ENCODE measurements at regions not wholly inside any gene's neighbourhood (a gene's known extent, or its start where the extent isn't known, plus 50 kb on each side); places are given as distances from the start of the nearest gene placed in this dataset.

- Histone ChIP-seq H3K27ac (no peak overlapping the region), H3K4me1 (ENCODE audit: control insufficient read depth in 1 of 2, low read depth in 2 of 2) (no peaks in the 10 kb centered on the region), H3K27me3 (replicated peaks; ENCODE audit: insufficient read depth) (no peaks in the 10 kb centered on the region), H3K9me3 (no peaks in the 10 kb centered on the region), H3K36me3 (no peaks in the 10 kb centered on the region), H3K4me3 (no peak overlapping the region)
- DNase-seq (ENCODE audit: low spot score) (no peak), ATAC-seq (ENCODE audit: insufficient number of reproducible peaks, low FRiP score, low read depth) (no peak)
- TF ChIP-seq CTCF (IDR thresholded peaks at IDR 0.05) = no peak
Observed at GRCh38 chr6:167502471-167502870, 177.6 kb downstream of the TTLL2 start.

GRCh38 chr6:167504385-167504961 is 179.6 kb downstream of the TTLL2 start:
- Histone ChIP-seq H3K36me3 (no peaks in the 10 kb centered on the region), H3K27ac (no peak overlapping the region), H3K4me1 (ENCODE audit: control insufficient read depth in 1 of 2, low read depth in 2 of 2) (no peaks in the 10 kb centered on the region), H3K9me3 (no peaks in the 10 kb centered on the region), H3K4me3 (no peak overlapping the region), H3K27me3 (replicated peaks; ENCODE audit: insufficient read depth) (no peaks in the 10 kb centered on the region)
- ATAC-seq (ENCODE audit: insufficient number of reproducible peaks, low FRiP score, low read depth) = no peak
- no peak for TF ChIP-seq CTCF (IDR thresholded peaks at IDR 0.05)
- no peak for DNase-seq (ENCODE audit: low spot score)

GRCh38 chr6:167505199-167505598 is 180.3 kb downstream of the TTLL2 start:
- TF ChIP-seq CTCF (IDR thresholded peaks at IDR 0.05) = no peak
- Histone ChIP-seq H3K27me3 (replicated peaks; ENCODE audit: insufficient read depth) (no peaks in the 10 kb centered on the region), H3K9me3 (no peaks in the 10 kb centered on the region), H3K4me3 (no peak overlapping the region), H3K36me3 (no peaks in the 10 kb centered on the region), H3K4me1 (ENCODE audit: control insufficient read depth in 1 of 2, low read depth in 2 of 2) (no peaks in the 10 kb centered on the region), H3K27ac (no peak overlapping the region)
- no peak for ATAC-seq (ENCODE audit: insufficient number of reproducible peaks, low FRiP score, low read depth)
- DNase-seq (ENCODE audit: low spot score) = no peak

- TF ChIP-seq CTCF (IDR thresholded peaks at IDR 0.05) = no peak
- Histone ChIP-seq H3K4me3 (no peak overlapping the region), H3K27me3 (replicated peaks; ENCODE audit: insufficient read depth) (no peaks in the 10 kb centered on the region), H3K36me3 (no peaks in the 10 kb centered on the region), H3K4me1 (ENCODE audit: control insufficient read depth in 1 of 2, low read depth in 2 of 2) (no peaks in the 10 kb centered on the region), H3K9me3 (no peaks in the 10 kb centered on the region), H3K27ac (no peak overlapping the region)
- DNase-seq (ENCODE audit: low spot score) = no peak
- ATAC-seq (ENCODE audit: insufficient number of reproducible peaks, low FRiP score, low read depth) = no peak
Observed at GRCh38 chr6:167505782-167506181, 180.9 kb downstream of the TTLL2 start.

- no peak for TF ChIP-seq CTCF (IDR thresholded peaks at IDR 0.05)
- H3K4me1 ChIP-seq (ENCODE audit: control insufficient read depth in 1 of 2, low read depth in 2 of 2) = no peaks in the 10 kb centered on the region
- H3K27me3 ChIP-seq (replicated peaks; ENCODE audit: insufficient read depth) = no peaks in the 10 kb centered on the region
Observed at GRCh38 chr6:167506443-167507301, 181.8 kb downstream of the TTLL2 start.

More at GRCh38 chr6:167506443-167507301, 181.8 kb downstream of the TTLL2 start:
- Histone ChIP-seq H3K4me3 (no peak overlapping the region), H3K27ac (no peak overlapping the region), H3K9me3 (no peaks in the 10 kb centered on the region), H3K36me3 (no peaks in the 10 kb centered on the region)
- DNase-seq (ENCODE audit: low spot score) = no peak
- no peak for ATAC-seq (ENCODE audit: insufficient number of reproducible peaks, low FRiP score, low read depth)
